GM12878 (cell line): ENCODE measurements at regions not wholly inside any gene's neighbourhood (a gene's known extent, or its start where the extent isn't known, plus 50 kb on each side); places are given as distances from the start of the nearest gene placed in this dataset.

Experiments used
- ATAC-seq: fragments of 200-7000 bp; cut with Tn5 transposase; 3 replicates; pipeline ENCODE4 v1.9.1; 2020; ENCODE audit warnings: mild to moderate bottlenecking, moderate library complexity
- BruUV-seq: library from RNA; stranded (reverse); fragments of 400-500 nt; replicated peaks from 2 replicates; lab custom pipeline; 2021; lab: Mats Ljungman, UMichigan
- CTCF ChIA-PET: fragments of 300-600 bp; sonication (Branson Sonifier 250); formaldehyde crosslinking; extraction: SDS; loops from one replicate; lab custom pipeline; 2021; ENCODE audit warnings: inconsistent platforms; lab: Yijun Ruan, JAX
- POLR2A ChIA-PET: fragments of 350-600 bp; formaldehyde crosslinking; extraction: SDS; loops from one replicate; lab custom pipeline; 2021; ENCODE audit warnings: inconsistent platforms; lab: Charles Lee
- RAD21 ChIA-PET: fragments of 300-600 bp; sonication (Branson Sonifier 250); formaldehyde crosslinking; loops from one replicate; lab custom pipeline; 2023; ENCODE audit warnings: antibody characterized with exemption; ENCODE audit not compliant: unreplicated experiment; lab: Charles Lee
- SMC1A ChIA-PET: fragments of 300-600 bp; sonication (Branson Sonifier 250); formaldehyde crosslinking; loops from one replicate; lab custom pipeline; 2023; ENCODE audit not compliant: unreplicated experiment, uncharacterized antibody; lab: Charles Lee
- DNase-seq: peaks from one replicate; pipeline ENCODE4 v3.0.0-alpha.2; 2011; ENCODE audit warnings: low read depth, low spot score
- FAIRE-seq: peaks from 3 replicates; lab custom pipeline; 2011; peaks lifted over from hg19 to GRCh38; lab: Jason Lieb, UNC
- H2AFZ ChIP-seq: 2 replicates; pipeline ENCODE4 v1.6.0; 2011; ENCODE audit warnings: low read depth, low read length, control low read depth; ENCODE audit not compliant: control insufficient read depth
- H3K27ac ChIP-seq: 2 replicates; pipeline ENCODE4 v1.5.1; 2011; ENCODE audit warnings: control low read depth; ENCODE audit not compliant: control insufficient read depth, insufficient read depth
- H3K27me3 ChIP-seq, 2 experiments: replicated peaks in 1 of 2; 2 replicates each; pipeline versions ENCODE4 v1.6.0 to v1.6.1; 2011; ENCODE audit warnings: low read length in 1 of 2; ENCODE audit not compliant: control insufficient read depth in 2 of 2, insufficient read depth in 2 of 2
- H3K36me3 ChIP-seq, 2 experiments: 2 replicates each; pipeline ENCODE4 v1.5.1; 2011; ENCODE audit warnings: low read length in 1 of 2; ENCODE audit not compliant: control insufficient read depth in 2 of 2, insufficient read depth in 2 of 2
- H3K4me1 ChIP-seq: 2 replicates; pipeline ENCODE4 v1.6.1; 2011; ENCODE audit warnings: mild to moderate bottlenecking, low read length, moderate library complexity, mixed read lengths; ENCODE audit not compliant: control insufficient read depth, insufficient read depth
- H3K4me2 ChIP-seq: 2 replicates; pipeline ENCODE4 v1.6.0; 2011; ENCODE audit warnings: control low read depth; ENCODE audit not compliant: control insufficient read depth, insufficient read depth
- H3K4me3 ChIP-seq: fragments of 200-600 bp; sonication (generic); 2 replicates; pipeline ENCODE4 v1.5.1; 2016
- H3K79me2 ChIP-seq: 2 replicates; pipeline ENCODE4 v1.6.0; 2011; ENCODE audit warnings: low read length; ENCODE audit not compliant: control insufficient read depth, insufficient read depth
- H3K9ac ChIP-seq: 2 replicates; pipeline ENCODE4 v1.8.0; 2011; ENCODE audit warnings: low read length, control low read depth, mixed read lengths; ENCODE audit not compliant: control insufficient read depth, insufficient read depth
- H3K9me3 ChIP-seq: replicated peaks from 3 replicates; pipeline ENCODE4 v1.5.1; 2011; ENCODE audit warnings: mild to moderate bottlenecking, low read length; ENCODE audit not compliant: control insufficient read depth, insufficient read depth
- H4K20me1 ChIP-seq: 2 replicates; pipeline ENCODE4 v1.6.0; 2011; ENCODE audit not compliant: control insufficient read depth, insufficient read depth
- BACH1 ChIP-seq: fragments of 450-650 bp; IDR thresholded peaks from 2 replicates; pipeline ENCODE4 v1.6.1; 2017; ENCODE audit warnings: mild to moderate bottlenecking, borderline replicate concordance
- EED ChIP-seq: sonication (generic); IDR thresholded peaks from 2 replicates; pipeline ENCODE4 v1.6.1; 2016; ENCODE audit warnings: antibody characterized with exemption, low read depth
- EZH2 ChIP-seq: IDR thresholded peaks from 2 replicates; pipeline ENCODE4 v1.6.1; 2012; ENCODE audit warnings: low read depth, mild to moderate bottlenecking, control low read depth, inconsistent platforms, low read length, borderline replicate concordance; ENCODE audit not compliant: control insufficient read depth
- FOS ChIP-seq: IDR thresholded peaks from 3 replicates; pipeline ENCODE4 v1.6.1; 2011; ENCODE audit warnings: borderline replicate concordance; ENCODE audit not compliant: insufficient read length; ENCODE audit errors: extremely low read depth
- GATAD2B ChIP-seq: fragments of 450-650 bp; conservative IDR thresholded peaks from 2 replicates; pipeline ENCODE4 v1.6.1; 2017; ENCODE audit warnings: low read depth, mild to moderate bottlenecking, moderate library complexity
- LARP7 ChIP-seq: fragments of 450-650 bp; IDR thresholded peaks from 2 replicates; pipeline ENCODE4 v1.6.1; 2017; ENCODE audit warnings: mild to moderate bottlenecking
- NR2C1 ChIP-seq: fragments of 450-650 bp; IDR thresholded peaks from 2 replicates; pipeline ENCODE4 v1.6.1; 2017; ENCODE audit warnings: antibody characterized with exemption, mild to moderate bottlenecking, moderate library complexity
- RB1 ChIP-seq: fragments of 450-650 bp; formaldehyde crosslinking; IDR thresholded peaks from 2 replicates; pipeline ENCODE4 v1.6.1; 2017; ENCODE audit warnings: mild to moderate bottlenecking, borderline replicate concordance
- SP1 ChIP-seq: IDR thresholded peaks from one replicate; pipeline ENCODE4 v1.6.1; 2011; ENCODE audit warnings: low read depth, low read length
- YY1 ChIP-seq: IDR thresholded peaks from 2 replicates; pipeline ENCODE4 v1.6.1; 2011; ENCODE audit warnings: low read depth, mild to moderate bottlenecking, low read length
- ZNF384 ChIP-seq: IDR thresholded peaks from 2 replicates; pipeline ENCODE4 v1.6.1; 2012; ENCODE audit warnings: low read depth, mild to moderate bottlenecking, low read length, improper control_type of control experiment, borderline replicate concordance
- ZNF622 ChIP-seq: fragments of 450-650 bp; IDR thresholded peaks from 2 replicates; pipeline ENCODE4 v1.6.1; 2017; ENCODE audit warnings: mild to moderate bottlenecking, inconsistent platforms
- WGBS: methylation state at CpG from one replicate; pipeline ENCODE4 v1.1.6; 2016; ENCODE audit warnings: low lambda C conversion rate; ENCODE audit not compliant: insufficient replicate concordance, insufficient coverage; ENCODE audit errors: missing lambda C conversion rate; 5-methylcytosine and 5-hydroxymethylcytosine counted together
- in situ Hi-C: fragments of 300-500 bp; cut with MboI; formaldehyde crosslinking; loops from 9 replicates; pipeline ENCODE4 v1.14.3; 2018; ENCODE audit warnings: mixed read lengths
- intact Hi-C: fragments of 100-400 bp; cut with micrococcal nuclease; formaldehyde crosslinking; loops from one replicate; pipeline ENCODE4 v1.14.2; 2022; ENCODE audit not compliant: unreplicated experiment
- TF ChIP-seq, protein P1 (sequence below): fragments of 450-650 bp; IDR thresholded peaks from 2 replicates; pipeline ENCODE4 v1.6.1; 2018; ENCODE audit warnings: borderline replicate concordance, mild to moderate bottlenecking; ENCODE audit not compliant: partially characterized antibody
- TF ChIP-seq, protein P2 (sequence below): fragments of 150-350 bp; IDR thresholded peaks from 2 replicates; pipeline ENCODE4 v1.6.1; 2016; ENCODE audit warnings: low read depth, low read length

DNA sequence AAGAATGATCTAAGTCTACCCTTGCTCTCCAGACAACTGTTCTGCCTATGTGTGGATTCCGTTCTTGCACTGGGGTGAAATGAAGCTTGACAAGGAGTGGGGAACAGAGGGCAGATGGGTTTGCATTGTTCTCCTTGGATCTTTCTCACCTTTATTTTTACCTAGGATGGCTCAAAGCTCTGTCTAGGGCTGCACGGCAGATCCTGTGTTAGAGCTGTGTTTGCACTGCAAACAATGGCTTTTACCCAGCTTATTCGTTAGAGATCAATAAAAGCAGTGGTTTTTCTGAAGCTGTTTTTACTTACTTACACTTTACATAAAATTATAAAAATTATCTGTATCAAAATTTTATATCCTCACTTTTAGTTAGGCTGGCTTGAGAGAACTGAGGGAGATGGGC, 105.1 kb downstream of the LRIG3 start:
- Histone ChIP-seq H3K36me3 (no peaks in the 10 kb centered on the region), H2AFZ (no peak overlapping the region), H3K27ac (no peak overlapping the region), H3K4me3 (no peak overlapping the region), H3K9ac (no peak overlapping the region), H4K20me1 (no peaks in the 10 kb centered on the region), H3K27me3 (no peaks in the 10 kb centered on the region), H3K9me3 (no peaks in the 10 kb centered on the region), H3K4me2 (no peak overlapping the region), H3K79me2 (no peaks in the 10 kb centered on the region), H3K4me1 (no peaks in the 10 kb centered on the region)
- no TSS peak for BruUV-seq
- 24% methylated on average over 3 of the region's 3 CpGs for WGBS
- SMC1A ChIA-PET, result no interaction called here
- intact Hi-C loops, result no loop called here
- POLR2A ChIA-PET, result no interaction called here
- RAD21 ChIA-PET, result no interaction called here
- CTCF ChIA-PET, result no interaction called here
- TF ChIP-seq, protein P1, sequence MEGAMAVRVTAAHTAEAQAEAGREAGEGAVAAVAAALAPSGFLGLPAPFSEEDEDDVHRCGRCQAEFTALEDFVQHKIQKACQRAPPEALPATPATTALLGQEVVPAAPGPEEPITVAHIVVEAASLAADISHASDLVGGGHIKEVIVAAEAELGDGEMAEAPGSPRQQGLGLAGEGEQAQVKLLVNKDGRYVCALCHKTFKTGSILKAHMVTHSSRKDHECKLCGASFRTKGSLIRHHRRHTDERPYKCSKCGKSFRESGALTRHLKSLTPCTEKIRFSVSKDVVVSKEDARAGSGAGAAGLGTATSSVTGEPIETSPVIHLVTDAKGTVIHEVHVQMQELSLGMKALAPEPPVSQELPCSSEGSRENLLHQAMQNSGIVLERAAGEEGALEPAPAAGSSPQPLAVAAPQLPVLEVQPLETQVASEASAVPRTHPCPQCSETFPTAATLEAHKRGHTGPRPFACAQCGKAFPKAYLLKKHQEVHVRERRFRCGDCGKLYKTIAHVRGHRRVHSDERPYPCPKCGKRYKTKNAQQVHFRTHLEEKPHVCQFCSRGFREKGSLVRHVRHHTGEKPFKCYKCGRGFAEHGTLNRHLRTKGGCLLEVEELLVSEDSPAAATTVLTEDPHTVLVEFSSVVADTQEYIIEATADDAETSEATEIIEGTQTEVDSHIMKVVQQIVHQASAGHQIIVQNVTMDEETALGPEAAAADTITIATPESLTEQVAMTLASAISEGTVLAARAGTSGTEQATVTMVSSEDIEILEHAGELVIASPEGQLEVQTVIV, result no peak
- TF ChIP-seq EZH2 (no peak), RB1 (no peak), ZNF384 (no peak), BACH1 (no peak), NR2C1 (no peak), GATAD2B (no peak), EED (no peak), SP1 (no peak), YY1 (no peak), LARP7 (no peak), FOS (no peak), ZNF622 (no peak)
- TF ChIP-seq, protein P2, sequence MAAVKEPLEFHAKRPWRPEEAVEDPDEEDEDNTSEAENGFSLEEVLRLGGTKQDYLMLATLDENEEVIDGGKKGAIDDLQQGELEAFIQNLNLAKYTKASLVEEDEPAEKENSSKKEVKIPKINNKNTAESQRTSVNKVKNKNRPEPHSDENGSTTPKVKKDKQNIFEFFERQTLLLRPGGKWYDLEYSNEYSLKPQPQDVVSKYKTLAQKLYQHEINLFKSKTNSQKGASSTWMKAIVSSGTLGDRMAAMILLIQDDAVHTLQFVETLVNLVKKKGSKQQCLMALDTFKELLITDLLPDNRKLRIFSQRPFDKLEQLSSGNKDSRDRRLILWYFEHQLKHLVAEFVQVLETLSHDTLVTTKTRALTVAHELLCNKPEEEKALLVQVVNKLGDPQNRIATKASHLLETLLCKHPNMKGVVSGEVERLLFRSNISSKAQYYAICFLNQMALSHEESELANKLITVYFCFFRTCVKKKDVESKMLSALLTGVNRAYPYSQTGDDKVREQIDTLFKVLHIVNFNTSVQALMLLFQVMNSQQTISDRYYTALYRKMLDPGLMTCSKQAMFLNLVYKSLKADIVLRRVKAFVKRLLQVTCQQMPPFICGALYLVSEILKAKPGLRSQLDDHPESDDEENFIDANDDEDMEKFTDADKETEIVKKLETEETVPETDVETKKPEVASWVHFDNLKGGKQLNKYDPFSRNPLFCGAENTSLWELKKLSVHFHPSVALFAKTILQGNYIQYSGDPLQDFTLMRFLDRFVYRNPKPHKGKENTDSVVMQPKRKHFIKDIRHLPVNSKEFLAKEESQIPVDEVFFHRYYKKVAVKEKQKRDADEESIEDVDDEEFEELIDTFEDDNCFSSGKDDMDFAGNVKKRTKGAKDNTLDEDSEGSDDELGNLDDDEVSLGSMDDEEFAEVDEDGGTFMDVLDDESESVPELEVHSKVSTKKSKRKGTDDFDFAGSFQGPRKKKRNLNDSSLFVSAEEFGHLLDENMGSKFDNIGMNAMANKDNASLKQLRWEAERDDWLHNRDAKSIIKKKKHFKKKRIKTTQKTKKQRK, result no peak
- FAIRE-seq, result no peak
- no peak for DNase-seq
- in situ Hi-C loops, result no loop called here
- no peak for ATAC-seq
